HAP-1 (cell line): ENCODE measurements at regions not wholly inside any gene's neighbourhood (a gene's known extent, or its start where the extent isn't known, plus 50 kb on each side); places are given as distances from the start of the nearest gene placed in this dataset.
"Not testable (repeated sequence)": the region's sequence is repeated elsewhere in the genome, so short reads cannot be mapped to it uniquely, and the experiment has no call there.

Experiments
- DNase-seq, 2 experiments: peaks; one replicate each; pipeline ENCODE4 v3.0.0-alpha.2; 2016 to 2020; ENCODE audit warnings: low spot score in 2 of 2
- H3K27me3 ChIP-seq: fragments of 250-450 bp; sonication (Bioruptor Pico); 2 replicates; pipeline ENCODE4 v1.5.1; 2020; ENCODE audit warnings: low read depth, mild to moderate bottlenecking, moderate library complexity
- H3K36me3 ChIP-seq: fragments of 250-450 bp; sonication (Bioruptor Pico); replicated peaks from 2 replicates; pipeline ENCODE4 v1.5.1; 2020; ENCODE audit warnings: mild to moderate bottlenecking
- H3K4me1 ChIP-seq: fragments of 250-450 bp; sonication (Bioruptor Pico); 2 replicates; pipeline ENCODE4 v1.5.1; 2020; ENCODE audit warnings: mild to moderate bottlenecking
- H3K4me3 ChIP-seq: fragments of 250-450 bp; sonication (Bioruptor Pico); 2 replicates; pipeline ENCODE4 v1.5.1; 2020; ENCODE audit warnings: mild to moderate bottlenecking, moderate library complexity
- H3K9me3 ChIP-seq: fragments of 250-450 bp; sonication (Bioruptor Pico); 2 replicates; pipeline ENCODE4 v1.5.1; 2020; ENCODE audit warnings: mild to moderate bottlenecking, moderate library complexity
- in situ Hi-C: fragments of 300-500 bp; cut with MboI; formaldehyde crosslinking; loops from 3 replicates; pipeline ENCODE4 v1.14.3; 2020; ENCODE audit warnings: low sequenced_read_pairs, inconsistent platforms, mixed read lengths

DNA sequence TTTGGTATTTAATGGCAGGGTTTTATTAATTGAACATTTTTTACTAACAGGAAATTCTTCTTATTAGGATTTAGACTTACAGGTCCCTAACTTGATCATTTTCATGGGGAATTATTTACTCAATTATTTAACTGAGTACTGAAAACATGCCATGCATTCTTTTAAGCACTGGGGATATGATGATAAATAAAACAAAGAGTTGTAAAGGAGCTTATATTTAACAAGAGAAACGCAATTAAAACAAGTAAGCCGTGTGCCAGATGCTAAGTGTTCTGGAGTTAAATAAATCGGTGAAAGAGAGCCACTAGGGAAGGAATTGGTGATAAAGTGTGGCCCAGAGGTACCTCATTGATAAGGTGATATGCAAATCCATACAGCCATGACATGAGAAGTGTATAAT lies 214.2 kb upstream of the HTR1E start:
- Histone ChIP-seq H3K9me3 (no peaks in the 10 kb centered on the region), H3K4me3 (no peak overlapping the region), H3K4me1 (no peaks in the 10 kb centered on the region), H3K27me3 (no peaks in the 10 kb centered on the region; the same call in 1 of the 2 replicates), H3K36me3 (no peaks in the 10 kb centered on the region)
- in situ Hi-C loops = no loop called here
- no peak for DNase-seq

GRCh38 chr6:86722131-86722530 lies 215.2 kb upstream of the HTR1E start:
- in situ Hi-C loops = no loop called here
- no peak for DNase-seq

GRCh38 chr6:86715676-86716075 lies 221.7 kb upstream of the HTR1E start:
- peaks cover 12% of the 10 kb centered on the region for H3K4me1 ChIP-seq
- no peak for DNase-seq
- H3K36me3 ChIP-seq = no peaks in the 10 kb centered on the region
- H3K27me3 ChIP-seq = no peaks in the 10 kb centered on the region
- no peaks in the 10 kb centered on the region for H3K9me3 ChIP-seq
- H3K4me3 ChIP-seq = no peak overlapping the region
- in situ Hi-C loops = no loop called here

More at GRCh38 chr6:86722131-86722530, 215.2 kb upstream of the HTR1E start:
- Histone ChIP-seq H3K9me3 (no peaks in the 10 kb centered on the region), H3K4me1 (no peaks in the 10 kb centered on the region), H3K4me3 (no peak overlapping the region), H3K36me3 (no peaks in the 10 kb centered on the region), H3K27me3 (no peaks in the 10 kb centered on the region; the same call in 1 of the 2 replicates)

- no peaks in the 10 kb centered on the region for H3K9me3 ChIP-seq
- in situ Hi-C loops = no loop called here
- peaks cover 12% of the 10 kb centered on the region for H3K4me1 ChIP-seq
- no peaks in the 10 kb centered on the region for H3K27me3 ChIP-seq
- DNase-seq = peak in 1 of 2 experiments; percentile 48
- no peak overlapping the region for H3K4me3 ChIP-seq
- H3K36me3 ChIP-seq = no peaks in the 10 kb centered on the region
These were observed 225.3 kb upstream of the HTR1E start for GRCh38 chr6:86712039-86712438.

DNA sequence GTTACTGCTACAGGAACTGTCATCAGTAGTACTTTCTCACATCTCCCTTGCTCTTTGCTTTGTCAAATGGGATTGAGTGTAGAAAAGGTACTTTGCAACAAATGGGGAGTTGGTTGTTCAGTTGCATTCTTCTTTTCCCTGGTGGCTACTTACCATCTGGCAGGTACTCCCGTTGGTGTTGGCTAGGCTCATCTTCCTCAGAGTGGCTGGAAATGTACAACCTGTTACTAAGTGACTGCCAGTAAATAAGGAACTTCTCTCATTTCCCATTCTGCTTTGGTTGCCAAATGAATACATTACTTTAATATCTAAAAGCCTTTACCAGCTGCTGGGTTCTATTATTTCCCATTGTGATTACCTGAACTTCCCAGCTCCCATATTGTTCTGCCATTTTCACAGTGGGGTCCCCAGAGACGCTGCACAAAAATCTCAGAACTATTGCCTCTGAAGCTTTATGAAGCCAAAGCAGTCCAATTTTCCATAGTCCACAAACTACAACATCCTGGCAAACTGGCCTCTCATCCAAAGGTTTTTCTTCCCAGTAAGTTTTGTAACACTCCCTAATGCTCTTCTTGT lies 229.7 kb upstream of the HTR1E start:
- H3K4me3 ChIP-seq = no peak overlapping the region

GRCh38 chr6:86706449-86706848 lies 230.9 kb upstream of the HTR1E start:
- in situ Hi-C loops = no loop called here
- peak in 1 of 2 experiments; percentile 31 for DNase-seq
- Histone ChIP-seq H3K4me3 (no peak overlapping the region), H3K36me3 (no peaks in the 10 kb centered on the region), H3K9me3 (no peaks in the 10 kb centered on the region), H3K27me3 (no peaks in the 10 kb centered on the region), H3K4me1 (peaks cover under 1% of the 10 kb centered on the region)

More for the DNA sequence above, 229.7 kb upstream of the HTR1E start:
- no peaks in the 10 kb centered on the region for H3K36me3 ChIP-seq
- no peaks in the 10 kb centered on the region for H3K9me3 ChIP-seq
- H3K4me1 ChIP-seq = peaks cover 10% of the 10 kb centered on the region
- H3K27me3 ChIP-seq = no peaks in the 10 kb centered on the region
- in situ Hi-C loops = no loop called here
- no peak for DNase-seq

GRCh38 chr6:86701228-86701627 lies 236.1 kb upstream of the HTR1E start:
- in situ Hi-C loops, H3K27me3 ChIP-seq, H3K4me3 ChIP-seq, DNase-seq, H3K9me3 ChIP-seq, H3K36me3 ChIP-seq, H3K4me1 ChIP-seq: not testable (repeated sequence)

DNA sequence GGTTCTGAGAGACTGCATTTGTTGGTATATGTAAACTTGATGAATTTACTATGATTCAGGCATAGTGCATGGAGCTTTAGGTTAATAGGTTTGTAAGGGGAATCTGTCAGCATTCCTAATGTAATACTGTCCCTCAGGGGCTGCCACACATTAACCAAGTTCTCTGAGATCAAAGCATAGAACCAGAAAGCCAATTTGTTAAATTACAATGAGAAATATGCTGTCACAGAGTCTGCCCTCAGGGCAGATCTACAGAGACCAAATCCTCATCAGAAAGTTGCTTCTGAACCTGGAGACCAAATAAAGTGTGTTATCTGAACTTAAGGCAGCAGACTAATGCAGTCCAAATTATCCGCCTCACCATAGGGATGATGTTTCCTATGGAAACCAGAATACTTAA lies 250.8 kb upstream of the HTR1E start:
- no peak for DNase-seq
- Histone ChIP-seq H3K27me3 (no peaks in the 10 kb centered on the region), H3K4me1 (no peaks in the 10 kb centered on the region), H3K36me3 (no peaks in the 10 kb centered on the region), H3K9me3 (no peaks in the 10 kb centered on the region), H3K4me3 (no peak overlapping the region)
- in situ Hi-C loops = no loop called here

DNA sequence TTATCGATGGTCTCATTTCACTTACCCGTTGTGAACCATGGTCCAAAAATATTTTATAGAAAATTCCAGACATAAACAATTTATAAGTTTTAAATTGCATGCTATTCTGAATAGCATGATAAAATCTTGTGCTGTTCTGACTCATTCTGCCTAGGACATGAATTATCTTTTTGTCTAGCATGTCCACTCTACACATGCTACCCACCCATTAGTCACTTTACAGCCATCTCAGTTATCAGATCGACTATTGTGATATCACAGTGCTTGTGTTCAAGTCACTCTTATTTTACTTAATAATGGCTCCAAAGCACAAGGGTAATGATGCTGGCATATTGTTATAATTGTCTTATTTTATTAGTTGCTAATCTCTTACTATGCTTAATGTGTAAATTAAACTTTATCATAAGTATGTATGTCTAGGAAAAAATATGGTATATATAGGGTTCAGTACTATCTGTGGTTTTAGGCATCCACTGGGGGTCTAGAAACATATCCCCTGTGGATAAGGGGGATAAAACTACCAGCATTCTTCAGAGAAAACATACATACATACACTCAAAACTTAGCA lies 252.0 kb upstream of the HTR1E start:
- DNase-seq = no peak
- Histone ChIP-seq H3K36me3 (no peaks in the 10 kb centered on the region), H3K4me1 (no peaks in the 10 kb centered on the region), H3K27me3 (no peaks in the 10 kb centered on the region), H3K9me3 (no peaks in the 10 kb centered on the region), H3K4me3 (no peak overlapping the region)
- in situ Hi-C loops = no loop called here

DNA sequence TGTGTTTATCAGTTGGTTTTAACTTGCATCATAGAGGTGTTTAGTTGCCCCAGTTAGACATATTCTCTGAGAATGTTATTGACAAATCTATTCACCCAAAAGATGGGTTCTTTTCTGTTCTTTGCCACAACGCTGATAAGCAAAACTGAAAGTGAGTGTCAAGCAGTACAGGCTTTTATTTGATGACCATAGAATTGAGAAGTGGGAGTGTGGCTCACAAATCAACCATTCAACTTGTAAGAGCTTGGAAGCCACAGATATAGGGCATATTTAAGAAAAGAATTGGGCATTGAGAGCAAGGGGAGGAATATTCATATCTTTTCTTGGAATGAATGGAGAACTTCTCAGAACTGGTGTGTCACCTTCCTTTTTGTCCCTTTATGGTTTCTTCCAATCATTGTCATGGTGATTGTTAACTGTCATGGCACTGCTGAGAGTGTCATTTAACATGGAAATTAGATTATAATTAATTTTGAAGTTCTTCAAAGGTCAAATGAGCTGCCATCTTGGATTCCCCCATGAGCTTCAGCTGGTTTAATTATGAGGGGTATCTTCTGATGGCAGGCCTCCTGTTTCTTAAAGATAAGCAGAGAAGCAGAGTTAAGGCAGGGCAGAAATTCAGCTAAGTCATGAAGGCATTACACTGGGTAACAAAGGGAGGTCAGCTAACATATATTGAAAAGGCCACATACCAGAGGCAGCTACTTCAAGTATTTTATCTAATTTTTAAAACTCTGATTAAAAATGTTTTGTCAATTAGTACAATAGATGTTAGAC lies 254.0 kb upstream of the HTR1E start:
- Histone ChIP-seq H3K9me3 (no peaks in the 10 kb centered on the region), H3K36me3 (no peaks in the 10 kb centered on the region), H3K4me1 (no peaks in the 10 kb centered on the region), H3K4me3 (no peak overlapping the region), H3K27me3 (no peaks in the 10 kb centered on the region)
- DNase-seq = no peak
- in situ Hi-C loops = no loop called here

DNA sequence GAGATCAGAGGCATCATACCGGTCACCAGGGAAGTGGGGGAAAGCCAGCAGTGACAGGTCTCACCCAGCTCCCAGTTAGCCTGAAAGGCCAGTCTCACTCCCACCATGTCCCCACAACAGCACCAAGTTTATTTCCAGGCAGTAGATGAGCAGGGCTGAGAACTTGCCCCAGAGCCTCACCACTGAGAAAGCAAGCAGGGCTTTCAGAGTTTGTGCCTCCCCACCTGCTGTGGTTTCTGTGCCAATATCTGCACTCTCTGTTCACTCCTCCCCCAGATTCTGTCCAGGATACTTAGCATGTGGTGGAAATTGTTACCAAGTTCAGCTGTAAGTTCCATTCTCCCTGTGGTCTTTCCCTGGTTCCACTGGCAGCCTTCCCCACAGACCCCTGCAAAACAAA lies 255.0 kb upstream of the HTR1E start:
- in situ Hi-C loops = no loop called here
- Histone ChIP-seq H3K4me1 (no peaks in the 10 kb centered on the region), H3K36me3 (no peaks in the 10 kb centered on the region), H3K9me3 (no peaks in the 10 kb centered on the region), H3K4me3 (no peak overlapping the region), H3K27me3 (no peaks in the 10 kb centered on the region)
- DNase-seq = no peak

GRCh38 chr6:86681140-86681539 lies 256.2 kb upstream of the HTR1E start:
- H3K36me3 ChIP-seq, H3K4me1 ChIP-seq, H3K4me3 ChIP-seq, in situ Hi-C loops, H3K9me3 ChIP-seq, DNase-seq, H3K27me3 ChIP-seq: not testable (repeated sequence)

- H3K4me3 ChIP-seq, H3K36me3 ChIP-seq, H3K27me3 ChIP-seq, H3K9me3 ChIP-seq, in situ Hi-C loops, H3K4me1 ChIP-seq, DNase-seq: not testable (repeated sequence)
These were observed 265.2 kb upstream of the HTR1E start for GRCh38 chr6:86672125-86672524.

DNA sequence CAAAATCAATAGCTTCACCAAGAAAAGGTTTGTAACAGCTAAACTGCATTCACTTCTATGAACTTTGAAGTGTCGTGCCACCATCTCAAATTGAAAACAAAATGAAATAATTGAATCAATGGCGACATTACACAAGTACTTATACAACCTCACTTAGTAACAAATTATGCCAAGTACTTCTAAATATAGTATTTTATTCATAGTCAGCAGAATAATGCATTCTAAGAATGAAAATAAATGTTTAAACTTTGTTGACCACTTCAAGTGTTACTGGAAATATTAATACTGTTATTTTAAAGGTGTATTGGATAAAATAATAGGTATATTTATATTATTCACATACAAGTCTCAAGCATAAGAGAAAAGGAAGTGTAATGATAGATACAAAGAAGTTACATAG lies 280.1 kb upstream of the HTR1E start:
- Histone ChIP-seq H3K36me3 (no peaks in the 10 kb centered on the region), H3K9me3 (no peaks in the 10 kb centered on the region), H3K4me1 (no peaks in the 10 kb centered on the region), H3K4me3 (no peak overlapping the region), H3K27me3 (no peaks in the 10 kb centered on the region)
- no peak for DNase-seq
- in situ Hi-C loops = no loop called here
